ENCODE measurements at regions not wholly inside any gene's neighbourhood (a gene's known extent, or its start where the extent isn't known, plus 50 kb on each side); places are given as distances from the start of the nearest gene placed in this dataset.

- DNase-seq, result no peak
These were observed 132.3 kb downstream of the CRYBB2 start for GRCh38 chr22:25351631-25352293.

GRCh38 chr22:25352294-25352680 lies 132.8 kb downstream of the CRYBB2 start:
- DNase-seq, result no peak

- DNase-seq, result no peak
These were observed 134.3 kb downstream of the CRYBB2 start for GRCh38 chr22:25353516-25354445.

GRCh38 chr22:25354456-25354855 lies 135.0 kb downstream of the CRYBB2 start:
- DNase-seq, result no peak

- no peak for DNase-seq
These were observed 137.7 kb downstream of the CRYBB2 start for GRCh38 chr22:25357132-25357455.

- DNase-seq, result no peak
These were observed 138.4 kb downstream of the CRYBB2 start for GRCh38 chr22:25357606-25358420.

GRCh38 chr22:25358421-25359170 lies 139.2 kb downstream of the CRYBB2 start:
- DNase-seq, result no peak

GRCh38 chr22:25359601-25360261 lies 140.3 kb downstream of the CRYBB2 start:
- DNase-seq, result no peak

GRCh38 chr22:25360411-25360810 lies 141.0 kb downstream of the CRYBB2 start:
- no peak for DNase-seq

GRCh38 chr22:25360891-25361645 lies 141.6 kb downstream of the CRYBB2 start:
- no peak for DNase-seq

- no peak for DNase-seq
These were observed 142.4 kb downstream of the CRYBB2 start for GRCh38 chr22:25361899-25362214.

- DNase-seq, result peak; percentile 3
These were observed 142.9 kb downstream of the CRYBB2 start for GRCh38 chr22:25362215-25362882.

GRCh38 chr22:25362883-25363240 lies 143.4 kb downstream of the CRYBB2 start:
- no peak for DNase-seq

GRCh38 chr22:25363474-25363873 lies 144.0 kb downstream of the CRYBB2 start:
- no peak for DNase-seq

GRCh38 chr22:25364281-25364680 lies 144.8 kb downstream of the CRYBB2 start:
- DNase-seq, result no peak

- DNase-seq, result no peak
These were observed 145.3 kb downstream of the CRYBB2 start for GRCh38 chr22:25364736-25365241.

GRCh38 chr22:25365491-25366261 lies 146.2 kb downstream of the CRYBB2 start:
- no peak for DNase-seq

GRCh38 chr22:25366408-25366807 lies 147.0 kb downstream of the CRYBB2 start:
- no peak for DNase-seq

GRCh38 chr22:25366876-25367466 lies 147.5 kb downstream of the CRYBB2 start:
- no peak for DNase-seq

- DNase-seq, result no peak
These were observed 148.3 kb downstream of the CRYBB2 start for GRCh38 chr22:25367756-25368155.

All from NCI-H748 treated with DMSO at 0.1 percent for 48 hours (cell line).